NOMO-1 treated with dmso at 0.1 percent for 144 hours (cell line): ENCODE measurements at regions not wholly inside any gene's neighbourhood (a gene's known extent, or its start where the extent isn't known, plus 50 kb on each side); places are given as distances from the start of the nearest gene placed in this dataset.
A peak's percentile ranks its signal among the peaks of the same experiment; 100 is the strongest.

Experiments used
- DNase-seq: peaks from one replicate; lab custom pipeline; 2025; ENCODE audit not compliant: unreplicated experiment; lab: John Stamatoyannopoulos, UW

DNA sequence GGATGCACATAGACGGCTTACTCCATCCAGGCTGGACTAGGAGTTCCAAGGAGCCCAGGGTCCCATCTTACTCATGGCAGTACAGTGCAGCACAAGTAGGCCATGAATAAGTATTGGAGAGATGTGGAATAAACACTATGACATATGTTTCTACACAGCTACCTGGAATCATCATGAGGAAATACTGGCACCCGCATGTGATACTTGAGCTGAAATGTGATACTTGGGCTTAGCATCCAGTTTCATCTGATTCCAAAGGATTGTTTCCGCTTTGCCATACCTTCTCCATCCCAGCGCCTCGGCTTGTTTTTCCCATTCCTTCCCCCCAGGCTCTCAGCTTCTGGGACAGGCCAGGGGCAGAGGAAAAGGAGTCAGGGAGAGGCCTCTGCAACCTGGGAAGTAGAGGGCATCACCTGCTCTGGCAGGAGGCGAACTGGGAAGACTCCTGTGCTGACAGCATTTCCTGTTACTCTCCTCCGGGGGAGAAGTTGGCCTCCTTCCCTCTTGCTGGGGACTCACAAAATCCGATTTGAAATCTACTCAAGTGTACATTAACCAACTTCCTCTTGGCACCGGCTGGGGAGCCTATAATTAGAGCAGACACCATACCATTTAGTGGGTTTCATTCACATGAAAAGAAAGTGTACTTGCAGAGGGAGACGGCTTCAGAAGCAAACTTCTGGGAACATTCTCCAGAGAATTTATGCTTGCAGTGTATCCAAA, 187.8 kb downstream of the MIAT start:
- peak; percentile 69 for DNase-seq

DNA sequence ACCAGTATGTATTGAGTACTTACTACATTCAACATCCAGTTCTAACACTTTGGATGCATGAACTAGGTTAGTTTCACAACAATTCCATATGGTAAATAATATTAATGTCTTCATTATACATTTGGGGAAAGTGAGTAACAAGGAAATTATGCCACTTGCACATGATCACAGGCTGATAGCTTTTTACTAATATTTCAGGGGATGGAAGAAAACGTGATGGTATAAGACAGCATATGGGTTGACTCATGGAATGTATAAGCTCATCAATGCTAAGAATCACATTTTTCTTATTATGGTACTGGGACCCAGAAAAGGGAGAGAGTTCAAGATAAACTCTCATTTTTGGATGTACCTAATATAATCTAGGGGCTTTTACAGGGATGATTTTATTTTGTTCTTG, 188.7 kb downstream of the MIAT start:
- DNase-seq: no peak

DNA sequence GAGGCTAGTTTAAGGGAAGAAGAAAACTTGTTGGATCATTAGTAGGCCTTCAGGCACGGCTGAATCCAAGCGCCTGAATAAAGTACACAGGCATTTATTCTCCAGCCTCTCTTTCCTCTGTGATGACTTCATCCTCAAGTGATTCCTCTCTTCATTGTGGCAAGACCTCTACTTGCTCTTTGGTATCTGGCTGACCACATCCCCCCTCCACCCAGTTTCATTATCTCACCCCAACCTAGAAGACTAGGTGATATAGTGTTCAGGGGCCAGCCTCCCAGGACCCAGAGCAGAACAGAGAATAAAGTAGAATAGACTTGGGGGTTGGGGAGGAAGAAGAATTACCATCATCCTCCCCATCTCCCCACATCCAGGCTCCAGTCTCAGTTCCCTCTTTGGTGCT, 189.3 kb downstream of the MIAT start:
- peak; percentile 4 for DNase-seq

DNA sequence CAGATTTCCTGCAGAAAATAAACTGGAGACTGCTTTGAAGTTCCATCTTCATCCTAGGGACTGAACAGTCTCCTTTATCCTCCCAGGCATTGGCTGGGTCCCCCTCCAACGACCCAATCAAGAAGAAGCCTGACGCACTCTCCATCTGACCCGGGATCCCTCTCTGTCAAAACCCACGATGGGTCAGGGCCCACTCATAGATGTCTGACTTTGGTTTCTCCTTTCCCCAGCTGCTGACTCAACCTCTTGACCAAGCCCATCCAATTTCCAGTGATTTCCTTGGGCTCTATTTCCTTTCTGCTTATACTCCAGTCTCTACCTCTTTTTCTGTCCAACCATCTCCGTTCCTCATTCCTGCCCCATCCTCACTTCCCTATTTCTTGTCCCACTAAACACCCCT, 189.7 kb downstream of the MIAT start:
- DNase-seq: no peak

DNA sequence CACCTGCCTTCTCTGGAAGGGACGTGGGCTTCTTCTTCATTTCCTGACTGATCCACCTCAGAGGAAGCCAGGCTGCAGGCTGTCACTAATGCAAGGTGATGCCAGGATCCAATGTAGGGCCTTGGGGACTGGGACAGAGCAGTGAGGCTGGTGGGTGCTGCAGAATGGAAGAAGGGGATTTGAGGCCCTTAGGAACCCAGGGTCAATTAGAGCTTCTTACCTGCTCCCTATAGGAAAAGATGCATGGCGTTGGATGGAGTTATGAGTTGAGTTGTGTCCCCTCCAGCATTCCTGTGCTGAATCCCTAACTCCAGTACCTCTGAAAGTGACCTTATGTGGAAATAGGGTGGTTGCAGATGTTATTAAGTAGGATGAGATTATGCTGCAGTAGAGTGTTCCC, 190.4 kb downstream of the MIAT start:
- DNase-seq: no peak

DNA sequence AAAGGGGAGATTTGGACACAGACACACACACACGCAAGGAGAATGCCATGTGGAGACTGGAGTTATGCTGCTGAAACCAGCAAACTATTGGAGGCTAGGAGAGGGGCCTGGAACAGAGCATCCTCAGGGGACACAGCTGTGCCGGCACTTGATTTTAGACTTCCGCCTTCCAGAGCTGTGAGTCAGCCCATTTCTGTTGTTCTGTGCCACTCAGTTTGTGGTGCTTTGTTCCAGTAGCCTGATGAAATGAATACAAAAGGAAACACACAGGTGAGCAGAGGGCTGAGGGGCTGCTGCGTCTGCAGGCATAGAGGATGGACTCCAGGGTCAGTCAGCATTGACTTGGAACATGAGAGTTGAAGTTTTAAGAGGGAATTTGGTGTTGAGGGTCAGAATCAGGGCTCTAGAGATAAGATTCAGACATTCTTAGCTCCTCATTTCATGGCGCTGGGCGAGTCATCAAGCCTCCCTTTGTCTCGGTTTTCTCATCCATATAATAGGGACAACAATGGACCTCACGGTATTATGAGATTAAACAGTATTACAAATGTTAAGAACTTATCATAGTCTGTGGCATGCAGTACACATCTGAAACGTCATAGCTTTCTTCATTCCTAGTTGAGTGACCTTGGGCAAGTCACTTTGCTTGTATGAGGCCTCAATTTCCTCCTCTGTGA, 191.0 kb downstream of the MIAT start:
- DNase-seq: no peak

DNA sequence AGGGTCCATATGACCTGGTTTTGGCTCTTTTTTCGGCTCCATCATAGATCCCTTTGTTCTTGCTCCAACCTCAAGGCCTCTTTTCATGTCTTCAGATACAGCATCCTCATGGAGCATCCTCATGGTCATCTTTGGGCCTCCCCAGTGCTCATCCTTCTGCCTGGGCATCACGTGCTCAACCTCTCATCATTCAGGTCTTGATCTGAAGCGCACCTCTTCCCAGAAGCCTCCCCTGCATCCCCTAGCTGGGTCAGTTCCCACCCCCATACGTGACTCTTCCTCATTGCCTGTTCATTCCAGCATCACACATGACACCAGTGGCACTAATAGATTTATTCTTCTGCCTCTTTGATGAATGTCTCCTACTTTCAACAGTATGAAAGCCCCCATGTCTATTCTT, 192.2 kb downstream of the MIAT start:
- DNase-seq: no peak

DNA sequence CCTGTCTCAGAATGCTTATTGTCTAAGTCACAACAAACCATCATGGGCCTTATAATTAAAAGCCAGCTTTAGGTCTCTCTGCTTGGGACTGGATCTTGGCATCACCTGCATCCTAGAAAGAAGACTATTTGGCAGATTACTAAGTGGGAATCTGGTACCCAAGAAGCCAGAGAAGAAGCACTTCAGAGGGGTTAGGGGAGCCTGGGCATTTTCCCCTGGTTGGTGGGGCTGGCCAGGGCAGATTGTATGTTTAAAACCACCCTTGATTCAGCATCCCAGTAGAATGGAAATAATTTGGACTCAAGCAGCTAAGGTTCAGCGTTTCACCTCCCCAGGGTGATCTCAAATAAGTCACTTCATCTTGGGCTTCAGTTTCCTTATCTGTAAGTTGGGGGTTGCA, 193.7 kb downstream of the MIAT start:
- no peak for DNase-seq

DNA sequence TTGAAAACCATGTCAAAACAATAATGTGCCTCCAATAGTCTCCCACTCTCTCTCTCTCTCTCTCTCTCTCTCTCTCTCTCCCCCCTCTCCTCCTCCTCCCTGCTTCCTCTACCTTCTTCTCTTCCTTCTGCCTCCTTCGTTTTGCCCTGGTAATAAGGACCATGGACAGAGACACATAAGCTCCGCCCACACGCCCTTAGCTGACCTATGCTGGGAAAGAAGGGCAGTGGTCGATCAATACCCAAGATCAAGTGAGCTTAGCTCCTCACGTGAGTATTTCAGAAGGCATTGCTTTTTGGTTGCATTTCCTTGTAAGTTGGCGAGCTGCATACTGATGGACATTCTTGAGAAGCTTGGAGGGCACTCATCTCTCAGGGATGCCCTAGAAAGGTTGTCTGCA, 194.8 kb downstream of the MIAT start:
- no peak for DNase-seq

DNA sequence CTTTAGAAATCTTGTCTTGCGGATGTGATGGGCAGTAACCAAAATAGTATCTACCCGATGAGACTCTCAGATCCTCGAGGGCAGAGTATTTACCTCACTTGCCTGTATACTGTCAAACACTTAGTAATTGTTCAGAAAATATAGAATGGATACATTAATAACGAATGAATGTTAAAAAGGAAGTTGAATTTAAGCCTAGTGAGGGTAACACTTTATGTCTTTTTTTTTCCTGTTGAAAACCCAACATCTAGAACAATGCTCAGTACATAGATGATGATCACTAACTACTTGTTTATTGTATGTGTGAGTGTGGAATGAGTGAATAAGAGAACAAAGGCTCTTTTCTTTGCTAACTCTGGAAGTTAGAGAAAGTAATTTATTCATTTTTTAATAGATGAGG, 195.7 kb downstream of the MIAT start:
- no peak for DNase-seq

DNA sequence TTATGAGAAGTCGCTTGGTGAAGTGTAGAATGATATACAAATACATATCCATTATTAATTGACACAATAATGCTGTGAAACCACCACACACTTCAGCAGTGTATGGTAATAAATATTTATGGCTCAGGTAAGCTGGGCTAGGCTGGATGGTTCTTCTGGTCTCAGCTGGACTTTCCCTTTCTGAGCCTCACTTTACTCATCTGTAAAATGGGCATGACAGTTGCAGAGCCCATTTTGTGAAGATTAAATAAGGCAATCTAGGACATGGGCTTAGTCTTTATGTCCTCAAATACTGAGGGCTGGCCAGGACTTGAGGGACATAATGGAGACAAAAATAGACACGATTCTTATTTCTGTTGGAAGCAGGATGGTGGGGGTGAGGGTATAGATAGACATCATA, 196.1 kb downstream of the MIAT start:
- DNase-seq: no peak

DNA sequence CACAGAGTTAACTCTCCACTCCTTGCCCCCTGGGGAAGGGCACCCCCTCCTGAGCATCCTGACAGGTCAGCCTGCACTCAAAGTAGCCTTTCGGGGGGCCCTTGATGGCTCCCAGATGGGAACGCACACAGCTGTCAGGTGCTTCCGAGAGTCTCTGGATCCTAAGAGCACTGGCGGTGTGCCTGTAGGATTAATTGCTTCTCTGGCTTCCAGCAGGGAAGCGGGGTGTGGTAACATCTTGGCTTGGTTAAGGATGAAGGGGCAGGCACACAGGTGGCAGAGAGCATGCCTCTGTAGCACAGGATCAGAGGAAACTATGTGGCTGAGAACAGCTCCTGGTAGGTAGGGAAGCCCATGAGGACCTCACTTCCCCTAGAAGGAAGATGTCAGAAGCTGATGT, 199.8 kb downstream of the MIAT start:
- no peak for DNase-seq

DNA sequence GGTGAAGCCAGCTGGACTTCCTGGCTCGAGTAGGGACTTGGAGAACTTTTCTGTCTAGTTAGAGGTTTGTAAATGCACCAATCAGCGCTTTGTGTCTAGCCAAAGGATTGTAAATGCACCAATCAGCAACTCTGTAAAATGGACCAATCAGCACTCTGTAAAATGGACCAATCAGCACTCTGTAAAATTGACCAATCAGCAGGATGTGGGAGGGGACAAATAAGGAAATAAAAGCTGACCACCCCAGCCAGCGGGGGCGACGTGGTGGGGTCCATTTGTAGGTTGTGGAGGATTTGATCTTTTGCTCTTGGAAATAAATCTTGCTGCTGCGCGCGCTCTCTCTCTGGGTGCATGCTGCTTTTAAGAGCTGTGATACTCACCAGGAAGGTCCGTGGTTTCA, 202.9 kb downstream of the MIAT start:
- no peak for DNase-seq

DNA sequence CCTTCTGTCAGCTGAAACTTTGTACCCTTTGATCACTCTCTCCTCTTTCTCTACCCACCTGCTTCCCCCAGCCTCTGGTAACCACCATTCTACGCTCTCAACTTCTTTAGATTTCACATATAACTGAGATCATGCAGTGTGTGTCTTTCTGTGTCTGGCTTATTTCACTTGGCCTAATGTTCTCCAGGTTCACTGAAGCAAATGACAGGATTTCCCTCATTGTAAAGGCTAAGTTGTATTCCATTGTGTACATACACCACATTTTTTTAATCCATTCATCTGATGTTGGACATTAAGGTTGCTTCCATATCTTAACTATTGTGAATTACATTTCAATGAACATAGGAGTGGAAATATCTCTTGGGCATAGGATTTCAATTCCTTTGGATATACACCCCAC, 207.6 kb downstream of the MIAT start:
- no peak for DNase-seq

DNA sequence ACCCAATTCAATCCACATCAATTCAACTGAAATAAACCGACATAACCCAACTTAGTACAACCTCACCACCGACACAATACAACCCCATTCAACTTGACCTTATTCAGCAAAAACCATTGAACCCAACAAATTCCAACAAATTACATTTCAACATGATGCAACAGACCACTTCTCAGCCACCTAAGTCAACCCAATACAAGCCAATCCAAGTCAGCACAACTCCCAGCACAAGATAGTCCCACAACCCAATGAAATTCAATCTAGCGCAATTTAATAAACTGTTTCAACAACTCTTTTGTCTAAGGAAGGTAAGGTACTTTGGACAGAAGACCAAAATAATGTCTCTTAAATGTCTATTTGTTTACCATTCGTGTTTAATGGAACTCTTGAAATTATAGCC, 226.0 kb downstream of the MIAT start:
- no peak for DNase-seq

DNA sequence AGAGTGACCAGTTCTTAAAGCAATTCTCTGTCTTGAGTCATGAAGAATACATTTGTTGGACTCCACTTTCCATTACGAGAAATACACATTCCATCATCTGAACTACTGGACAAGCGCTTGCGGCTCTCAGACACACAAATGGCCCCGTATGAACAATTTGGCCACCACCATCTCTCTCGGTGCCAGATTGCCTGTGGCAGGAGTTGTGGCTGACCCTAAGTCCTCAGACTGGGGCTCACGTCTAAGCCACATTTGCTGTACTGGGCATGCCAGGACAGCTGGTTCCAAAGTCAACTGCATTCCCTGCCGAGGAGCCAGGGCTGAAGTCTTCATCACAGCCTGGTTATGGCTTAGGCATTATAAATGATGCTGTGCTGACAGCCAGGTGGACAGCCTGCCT, 227.5 kb downstream of the MIAT start:
- no peak for DNase-seq

DNA sequence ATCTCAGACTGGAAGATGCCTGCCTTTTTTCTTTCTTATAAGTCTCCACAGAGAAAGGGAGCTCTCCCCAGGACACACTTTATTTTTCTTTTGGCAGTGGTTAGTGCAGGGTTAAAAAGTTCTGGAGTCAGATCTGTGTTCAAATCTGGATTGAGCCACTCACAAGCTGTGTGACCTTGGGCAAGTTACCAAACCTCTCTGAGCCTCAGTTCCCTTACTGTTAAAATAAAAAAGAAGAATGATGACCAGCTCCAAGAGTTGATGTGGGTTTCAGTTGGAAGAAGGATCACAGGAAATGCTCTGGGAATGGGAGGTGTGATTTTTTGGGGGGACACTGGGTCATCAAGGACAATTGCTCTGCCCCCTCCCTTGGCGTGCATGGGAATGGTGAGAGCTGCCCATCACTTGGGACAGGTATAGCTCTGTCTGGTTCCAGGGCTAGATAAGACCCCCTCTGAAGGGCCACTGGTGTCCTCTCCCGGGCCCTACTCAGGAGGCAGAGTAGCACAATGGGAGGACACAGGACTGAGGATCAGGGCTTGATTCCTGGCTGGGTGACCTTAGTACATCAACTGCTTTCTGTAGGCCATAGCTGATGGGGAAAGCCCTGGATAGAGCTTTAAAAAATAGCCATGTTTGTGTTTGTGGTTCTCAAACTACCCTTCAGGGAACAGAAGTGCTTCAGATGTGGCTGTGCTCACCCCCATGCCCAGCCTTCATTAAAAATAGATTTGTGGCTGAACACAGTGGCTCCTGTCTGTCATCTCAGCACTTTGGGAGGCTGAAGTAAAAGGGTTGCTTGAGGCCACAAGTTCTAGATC, 228.3 kb downstream of the MIAT start:
- DNase-seq: no peak

DNA sequence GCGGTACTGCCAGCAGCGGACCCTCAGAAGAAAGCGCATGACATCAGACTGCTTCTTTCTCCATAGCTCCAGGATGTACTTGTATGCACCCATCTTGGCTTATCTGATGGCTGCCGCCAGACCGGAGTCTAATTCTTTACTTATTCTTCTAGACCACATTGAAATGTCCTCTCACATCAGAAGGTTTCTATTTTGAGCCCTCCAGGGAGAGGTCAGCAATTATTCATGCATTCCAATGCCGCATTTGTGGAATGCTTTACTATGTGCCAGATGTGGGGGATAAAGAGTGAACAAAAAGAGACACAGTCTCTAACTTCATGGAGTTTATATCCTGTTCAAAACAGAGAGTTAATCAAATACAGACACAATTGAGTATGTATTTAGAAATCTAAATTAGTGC, 230.1 kb downstream of the MIAT start:
- DNase-seq: no peak

DNA sequence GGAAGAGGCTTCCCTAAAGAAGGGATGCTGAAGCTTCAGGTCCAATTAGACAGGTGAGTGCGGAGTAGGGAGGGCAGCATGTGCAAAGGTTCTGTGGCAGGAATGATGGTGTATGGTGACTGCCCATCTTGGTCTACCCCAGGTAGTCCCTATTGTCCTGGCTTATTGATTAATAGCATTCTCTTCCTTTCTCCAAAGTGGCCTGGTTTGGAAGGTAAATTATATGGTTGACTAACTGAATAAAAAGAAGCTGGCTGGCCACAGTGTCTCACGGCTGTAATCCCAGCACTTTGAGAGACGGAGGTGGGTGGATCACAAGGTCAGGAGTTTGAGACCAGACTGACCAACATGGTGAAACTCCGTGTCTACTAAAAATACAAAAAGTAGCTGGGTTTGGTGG, 230.5 kb downstream of the MIAT start:
- no peak for DNase-seq

DNA sequence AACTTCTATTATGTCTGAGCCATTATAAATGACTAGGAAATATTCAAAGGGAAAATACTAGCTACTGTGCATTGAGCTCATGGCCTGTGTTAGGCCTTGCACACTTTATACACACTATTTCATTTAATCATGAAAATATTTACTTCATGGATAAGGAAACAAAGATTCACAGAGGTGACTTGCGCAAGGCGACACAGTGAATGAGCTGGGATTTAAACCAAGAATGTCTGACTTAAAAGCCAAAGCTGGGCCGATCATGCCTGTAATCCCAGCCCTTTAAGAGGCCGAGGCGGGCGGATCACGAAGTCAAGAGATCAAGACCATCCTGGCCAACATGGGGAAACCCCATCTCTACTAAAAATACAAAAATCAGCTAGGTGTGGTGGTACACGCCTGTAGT, 231.5 kb downstream of the MIAT start:
- DNase-seq: no peak

DNA sequence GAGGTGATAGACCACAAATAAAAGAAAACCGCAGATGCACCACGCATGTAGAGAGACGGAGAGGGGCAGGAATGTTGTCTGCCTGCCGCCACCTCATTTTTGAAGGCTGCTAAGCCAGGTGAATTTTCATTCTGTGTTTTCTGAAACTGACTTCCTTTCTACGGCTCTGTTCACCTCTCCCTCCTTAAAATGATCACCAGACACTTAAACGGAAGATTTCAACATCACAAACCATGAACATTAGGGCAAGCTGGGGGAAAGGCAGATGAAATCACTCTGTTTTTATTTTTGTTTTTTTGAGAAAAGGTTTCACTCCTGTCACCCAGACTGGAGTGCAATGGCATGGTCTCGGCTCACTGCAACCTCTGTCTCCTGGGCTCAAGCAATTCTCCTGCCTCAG, 232.4 kb downstream of the MIAT start:
- DNase-seq: peak; percentile 45

DNA sequence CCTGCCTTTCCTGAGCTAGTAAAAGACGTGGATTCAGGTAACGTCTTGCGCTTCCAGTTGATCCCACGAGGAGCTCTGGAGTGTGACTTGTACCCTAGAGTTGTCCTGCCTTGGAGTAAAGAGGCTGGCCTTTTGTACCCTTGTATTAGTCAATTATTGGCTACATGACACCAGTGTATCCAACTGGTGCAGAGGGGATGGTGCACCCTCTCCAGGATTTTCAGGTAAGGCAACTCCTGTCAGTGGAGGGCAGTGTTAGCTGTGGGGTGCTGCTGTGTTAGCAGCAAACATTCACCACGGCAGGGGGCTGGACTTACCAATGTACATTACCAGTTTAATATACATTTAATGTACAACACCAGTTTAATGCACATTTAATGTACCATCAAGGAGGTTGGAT, 233.5 kb downstream of the MIAT start:
- no peak for DNase-seq
